CD4-positive, alpha-beta T cell treated with Interleukin-17A for 4 hours (primary cell): ENCODE measurements at regions not wholly inside any gene's neighbourhood (a gene's known extent, or its start where the extent isn't known, plus 50 kb on each side); places are given as distances from the start of the nearest gene placed in this dataset.
"Not testable (repeated sequence)": the region's sequence is repeated elsewhere in the genome, so short reads cannot be mapped to it uniquely, and the experiment has no call there.

Experiments used
- DNase-seq: peaks from one replicate; pipeline ENCODE4 v3.0.0-alpha.2; 2020; ENCODE audit warnings: mixed read lengths

DNA sequence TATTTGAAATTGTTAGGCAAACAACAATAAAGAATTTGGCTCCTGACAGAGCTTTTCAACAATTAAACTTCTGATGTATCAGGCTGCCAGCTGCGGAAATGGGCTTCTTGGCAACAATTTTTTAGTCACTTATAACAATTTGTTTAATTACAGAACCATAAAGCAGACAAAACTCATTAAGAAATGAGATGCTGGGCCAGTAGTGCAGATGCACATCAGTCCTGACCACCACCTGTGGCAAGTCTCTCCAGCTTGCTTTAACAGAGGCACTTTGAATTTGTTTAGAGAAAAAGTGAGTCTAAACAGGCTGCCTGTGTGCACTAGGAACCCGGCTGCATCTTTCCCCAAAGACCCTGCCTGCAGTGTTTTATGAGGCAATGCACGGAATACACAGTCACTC lies 1124.4 kb downstream of the NXPH1 start:
- no peak for DNase-seq

DNA sequence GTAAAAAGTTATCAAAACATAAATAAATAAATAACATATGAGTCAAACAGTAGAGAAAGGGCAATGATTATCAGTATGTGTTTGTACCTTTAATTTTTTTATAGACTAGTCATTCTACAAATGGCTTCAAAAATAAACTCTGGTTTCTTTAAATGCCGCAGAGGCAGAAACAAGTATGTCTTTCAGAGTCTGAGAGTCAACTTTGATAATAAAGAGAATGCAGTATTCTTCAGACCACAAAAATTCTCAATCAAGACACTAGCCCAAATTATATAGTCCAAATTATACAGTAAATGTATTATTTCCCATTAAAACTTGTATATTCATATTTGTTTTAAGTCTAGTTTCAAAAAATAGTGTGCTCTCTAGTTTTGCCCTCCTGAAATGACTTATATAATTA lies 1142.3 kb downstream of the NXPH1 start:
- DNase-seq: no peak

DNA sequence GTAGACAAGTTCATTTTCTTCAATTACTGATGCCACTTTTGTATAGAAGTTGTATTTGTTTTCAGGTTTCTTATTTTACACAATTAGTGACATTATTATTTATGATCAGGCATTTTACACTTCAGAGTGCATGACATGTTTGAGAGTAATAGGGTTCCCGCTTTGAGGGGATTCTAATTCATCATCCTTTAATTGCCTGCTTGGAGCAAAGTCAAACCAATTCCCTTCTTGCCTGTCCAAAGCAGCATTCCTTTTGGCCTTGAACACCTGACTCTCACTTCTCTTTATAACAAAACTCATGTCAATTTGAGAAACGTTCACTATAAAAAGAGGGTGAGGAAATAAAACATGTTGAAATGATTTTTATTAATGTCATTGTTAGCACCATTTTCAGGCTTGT lies 1149.4 kb downstream of the NXPH1 start:
- DNase-seq: no peak

DNA sequence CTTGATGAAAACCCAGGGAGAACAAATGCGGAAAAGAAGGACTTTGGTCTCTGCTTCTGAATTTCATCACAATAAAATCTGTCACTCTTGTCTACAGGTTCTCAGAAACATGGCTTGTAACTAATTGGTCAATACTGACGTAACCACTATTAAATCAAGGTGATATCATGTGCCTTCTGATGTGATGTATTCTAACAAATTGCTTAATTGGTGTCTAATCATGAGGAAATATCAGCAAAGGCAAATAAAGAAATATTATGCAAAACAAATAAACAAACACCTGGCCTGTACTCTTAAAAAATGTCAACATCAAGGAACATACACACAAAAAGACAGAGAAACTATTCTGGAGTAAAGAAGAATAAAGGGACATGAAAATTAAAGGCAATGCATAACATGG lies 1165.0 kb downstream of the NXPH1 start:
- no peak for DNase-seq

DNA sequence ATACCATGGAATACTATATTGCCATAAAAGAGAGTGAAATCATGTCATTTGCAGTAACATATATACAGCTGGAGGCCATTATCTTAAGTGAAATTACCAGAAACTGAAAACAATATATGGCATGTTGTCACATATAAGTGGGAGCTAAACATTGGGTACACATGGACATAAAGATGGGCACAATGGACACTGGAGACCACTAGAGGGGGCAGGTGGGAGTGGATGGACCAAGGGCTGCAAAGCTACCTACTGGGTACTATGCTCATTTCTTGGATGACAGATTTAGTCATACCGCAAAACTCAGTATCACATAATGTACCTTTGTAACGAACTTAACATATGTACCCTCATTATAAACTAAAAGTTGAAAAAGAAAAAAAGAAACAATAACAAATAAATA lies 1167.6 kb downstream of the NXPH1 start:
- no peak for DNase-seq

DNA sequence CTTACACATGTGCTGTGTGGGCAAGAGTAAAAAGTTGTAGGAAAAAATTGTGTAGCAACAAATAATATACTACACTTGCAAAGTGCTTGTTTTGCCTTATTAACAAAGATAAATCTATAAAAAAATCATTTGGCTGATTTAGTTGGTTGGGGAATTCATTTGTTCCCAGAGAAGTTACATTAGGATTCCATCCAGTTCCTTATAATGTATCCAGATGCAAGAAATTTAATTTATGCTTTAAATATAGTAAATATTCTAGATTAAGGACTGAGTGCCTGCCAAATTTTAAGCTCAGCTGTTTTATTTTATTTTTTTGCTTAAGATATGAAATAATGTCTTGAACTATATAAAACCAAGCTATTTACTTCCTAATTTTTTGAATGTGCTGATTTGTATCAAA lies 1169.9 kb downstream of the NXPH1 start:
- no peak for DNase-seq

DNA sequence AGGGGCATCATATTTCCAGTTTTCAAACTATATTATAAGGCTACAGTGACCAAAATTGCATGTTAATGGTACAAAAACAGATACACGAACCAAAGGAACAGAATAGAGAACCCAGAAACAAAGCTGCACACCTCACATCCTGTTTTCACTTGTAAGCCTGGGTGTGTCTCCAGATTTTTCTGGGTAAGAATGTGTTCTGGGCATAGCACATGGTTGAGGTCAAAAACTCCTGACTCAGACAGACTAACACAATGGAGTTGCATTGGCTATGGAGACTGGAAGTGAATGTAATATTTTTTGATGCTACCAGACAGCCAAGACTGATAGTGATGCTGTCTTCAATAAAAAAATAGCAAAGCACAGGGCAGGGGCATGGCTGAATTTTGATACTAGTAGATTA lies 1175.2 kb downstream of the NXPH1 start:
- no peak for DNase-seq

DNA sequence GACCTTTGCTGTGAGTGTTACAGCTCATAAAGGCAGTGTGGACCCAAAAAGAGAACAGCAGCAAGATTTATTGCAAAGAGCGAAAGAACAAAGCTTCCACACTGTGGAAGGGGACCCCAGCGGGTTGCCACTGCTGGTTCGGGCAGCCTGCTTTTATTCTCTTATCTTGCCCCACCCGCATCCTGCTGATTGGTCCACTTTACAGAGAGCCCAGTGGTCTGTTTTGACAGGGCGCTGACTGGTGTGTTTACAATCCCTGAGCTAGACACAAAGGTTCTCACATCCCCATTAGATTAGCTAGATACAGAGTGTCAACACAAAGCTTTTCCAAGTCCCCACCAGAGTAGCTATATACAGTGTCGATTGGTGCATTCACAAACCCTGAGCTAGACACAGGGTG lies 1187.5 kb downstream of the NXPH1 start:
- not testable (repeated sequence) for DNase-seq

DNA sequence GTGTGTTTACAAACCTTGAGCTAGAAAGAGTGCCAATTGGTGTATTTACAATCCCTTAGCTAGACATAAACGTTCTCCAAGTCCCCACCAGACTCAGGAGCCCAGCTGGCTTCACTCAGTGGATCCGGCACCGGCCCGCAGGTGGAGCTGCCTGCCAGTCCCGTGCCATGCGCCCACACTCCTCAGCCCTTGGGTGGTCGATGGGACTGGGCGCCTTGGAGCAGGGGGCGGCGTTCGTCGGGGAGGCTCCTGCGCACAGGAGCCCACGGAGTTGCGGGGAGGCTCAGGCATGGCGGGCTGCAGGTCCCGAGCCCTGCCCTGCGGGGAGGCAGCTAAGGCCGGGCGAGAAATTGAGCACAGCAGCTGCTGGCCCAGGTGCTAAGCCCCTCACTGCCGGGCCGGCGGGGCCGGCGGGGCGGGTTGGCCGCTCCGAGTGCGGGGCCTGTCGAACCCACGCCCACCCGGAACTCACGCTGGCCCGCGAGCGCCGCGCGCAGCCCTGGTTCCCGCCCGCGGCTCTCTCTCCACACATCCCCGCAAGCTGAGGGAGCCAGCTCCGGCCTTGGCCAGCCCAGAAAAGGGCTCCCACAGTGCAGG lies 1188.0 kb downstream of the NXPH1 start:
- DNase-seq: not testable (repeated sequence)

DNA sequence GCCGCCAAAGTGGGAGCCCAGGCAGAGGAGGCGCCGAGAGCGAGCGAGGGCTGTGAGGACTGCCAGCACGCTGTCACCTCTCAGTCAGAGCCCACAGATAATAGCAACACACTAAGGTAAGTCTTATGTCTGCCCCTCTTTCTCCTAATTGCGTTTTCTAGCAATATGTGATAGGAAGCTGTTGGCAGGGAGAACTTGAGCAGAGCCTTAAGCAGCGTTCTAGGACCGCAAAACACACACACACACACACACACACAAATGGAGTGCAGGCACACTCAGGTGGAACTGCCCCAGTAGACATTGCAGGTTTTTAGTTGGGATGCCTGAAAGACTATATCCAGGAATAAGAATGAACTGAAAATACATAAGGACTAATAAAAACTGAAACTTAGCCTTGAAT lies 1188.5 kb downstream of the NXPH1 start:
- DNase-seq: no peak

DNA sequence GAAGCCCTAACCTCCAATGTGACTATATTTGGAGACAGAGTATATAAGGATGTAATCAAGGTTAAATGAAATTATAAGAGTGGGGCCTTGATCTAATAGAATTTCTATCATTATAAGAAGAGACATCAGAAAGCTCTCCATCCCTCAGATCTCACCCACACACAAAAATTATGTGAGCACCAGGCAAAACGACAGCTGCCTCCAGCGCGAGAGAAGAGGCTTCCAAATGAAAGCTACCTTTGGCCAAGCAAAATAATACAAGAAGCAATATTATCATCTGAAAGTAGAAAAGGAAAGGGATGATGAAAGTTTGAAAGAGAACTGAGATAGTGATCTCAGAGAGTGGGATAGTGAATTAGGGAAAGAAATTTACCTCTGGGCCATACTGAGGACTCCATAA lies 1192.5 kb downstream of the NXPH1 start:
- no peak for DNase-seq

DNA sequence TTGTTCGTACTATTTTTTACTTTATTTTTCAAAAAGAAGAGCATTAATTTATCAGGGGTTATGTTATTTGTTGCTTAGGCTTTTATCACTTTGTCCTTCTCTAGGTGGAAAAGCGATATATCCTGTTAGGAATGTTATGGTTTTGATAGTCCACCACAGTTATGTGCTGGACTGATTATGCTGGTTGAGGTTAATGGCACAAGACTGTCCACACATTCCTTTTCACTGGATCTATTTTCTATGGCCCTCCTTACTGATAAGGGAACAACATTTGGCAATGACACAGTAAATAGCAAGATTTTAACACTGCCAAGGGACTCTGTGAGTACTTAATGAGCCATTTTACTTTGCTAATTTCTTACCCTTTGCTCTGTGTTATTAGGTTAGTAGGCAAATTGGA lies 1212.3 kb downstream of the NXPH1 start:
- no peak for DNase-seq

DNA sequence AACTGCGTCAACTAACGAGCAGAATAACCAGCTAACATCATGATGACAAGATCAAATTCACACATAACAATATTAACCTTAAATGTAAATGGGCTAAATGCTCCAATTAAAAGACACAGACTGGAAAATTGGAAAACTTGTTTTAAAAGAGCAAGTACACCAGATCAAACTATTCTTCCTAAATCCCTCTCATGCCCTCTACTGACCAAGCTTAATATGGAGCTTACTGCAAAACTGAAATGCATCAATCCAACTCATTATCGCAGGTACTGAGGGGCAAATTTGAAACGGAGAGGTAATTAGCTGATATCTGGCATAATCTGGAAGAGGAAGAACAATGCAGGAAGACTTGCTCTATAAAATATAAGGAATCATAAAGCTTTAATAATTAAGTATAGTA lies 1223.8 kb downstream of the NXPH1 start:
- DNase-seq: no peak

DNA sequence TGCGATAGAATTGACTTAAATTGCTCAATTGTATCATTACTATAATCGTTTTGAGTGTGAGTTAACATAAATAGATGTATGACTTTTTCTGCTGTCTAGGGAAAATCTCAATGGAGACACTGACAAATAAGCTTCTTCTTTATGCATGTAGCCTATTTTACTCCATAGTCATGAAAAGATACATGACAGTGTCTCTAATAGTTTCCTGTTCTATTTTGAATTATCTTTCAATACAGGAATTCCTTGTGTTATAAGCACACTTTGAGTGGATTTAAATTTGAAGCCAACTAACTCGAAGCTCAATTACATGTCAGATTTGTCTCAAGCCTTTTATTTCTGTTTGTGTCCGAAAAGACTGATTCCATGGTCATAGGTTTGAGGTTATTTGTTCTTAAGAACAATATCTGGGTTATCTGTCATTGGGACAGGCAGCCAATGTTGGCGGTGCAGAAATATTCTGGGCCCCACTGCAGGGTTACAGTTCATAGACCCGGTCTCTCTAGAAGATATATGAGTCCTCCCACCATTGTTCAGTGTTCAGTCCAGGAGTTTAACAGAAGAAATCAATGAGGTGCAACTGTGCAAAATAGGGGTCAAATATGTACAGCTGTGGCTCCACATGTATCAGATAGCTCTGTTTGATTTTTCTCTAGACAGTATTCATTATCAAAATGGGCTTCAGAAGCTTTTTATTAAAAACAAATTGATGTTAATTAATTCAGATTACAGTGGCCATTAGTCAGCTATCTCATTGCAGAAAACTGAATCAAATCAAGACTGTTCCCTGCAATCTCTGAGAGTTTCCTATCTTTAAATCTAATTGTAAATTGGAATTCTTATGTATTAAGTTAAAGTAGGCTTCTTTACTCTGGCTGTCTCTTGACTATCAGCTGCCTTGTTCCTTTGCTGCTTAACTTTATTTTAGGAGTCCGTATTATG lies 1238.8 kb downstream of the NXPH1 start:
- no peak for DNase-seq

DNA sequence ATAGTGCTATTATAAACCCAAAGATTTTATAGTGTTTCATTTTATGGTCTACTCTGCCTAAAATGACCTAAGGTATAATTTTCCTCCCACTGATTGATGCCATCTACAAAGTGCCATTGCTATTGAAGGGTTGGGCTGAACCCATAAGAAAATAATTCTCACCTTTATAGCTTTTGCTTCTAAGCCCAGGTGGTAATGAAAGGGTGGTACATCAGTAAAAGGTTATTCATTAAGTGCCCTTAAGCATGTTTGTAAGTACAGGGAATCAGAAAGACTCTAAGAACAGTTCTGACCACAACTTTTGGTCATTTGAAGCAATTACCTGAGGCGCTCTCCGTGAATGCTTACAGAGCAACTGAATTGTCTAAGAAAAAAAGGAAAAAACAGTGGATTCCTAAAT lies 1247.3 kb downstream of the NXPH1 start:
- no peak for DNase-seq

DNA sequence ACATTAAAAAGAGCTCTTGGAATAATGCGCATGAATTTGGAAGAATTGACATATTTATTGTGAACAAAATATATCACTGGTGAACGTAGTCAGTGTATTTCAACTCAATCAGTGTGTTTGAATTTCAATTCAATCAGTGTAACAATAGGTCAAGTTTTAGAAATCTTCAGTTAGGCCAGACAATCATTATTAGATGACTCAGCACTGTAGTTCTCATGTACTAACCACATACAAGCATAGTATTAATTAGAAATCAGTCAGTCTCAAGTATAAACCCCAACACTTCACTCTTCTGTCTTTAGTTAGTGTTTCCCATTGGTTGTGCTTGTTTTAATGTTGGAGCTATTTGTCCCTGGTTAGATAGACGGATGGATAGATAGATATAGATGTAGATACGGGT lies 1247.9 kb downstream of the NXPH1 start:
- no peak for DNase-seq

DNA sequence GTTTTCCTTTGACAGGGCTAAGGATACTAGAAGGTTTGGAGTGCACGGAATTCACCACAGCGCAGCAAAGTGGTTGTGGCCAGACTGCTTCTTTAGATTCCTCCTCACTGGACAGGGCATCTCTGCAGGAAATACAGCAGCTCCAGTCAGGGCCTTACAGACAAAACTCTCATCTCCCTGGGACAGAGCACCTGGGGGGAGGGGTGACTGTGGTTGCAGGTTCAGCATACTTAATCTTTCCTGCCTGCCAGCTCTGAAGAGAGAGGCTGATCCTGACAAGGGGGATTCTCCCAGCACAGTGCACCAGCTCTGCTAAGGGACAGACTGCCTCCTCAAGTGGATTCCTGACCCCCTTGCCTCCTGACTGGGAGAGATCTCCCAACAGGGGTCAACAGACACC lies 1257.9 kb downstream of the NXPH1 start:
- no peak for DNase-seq

DNA sequence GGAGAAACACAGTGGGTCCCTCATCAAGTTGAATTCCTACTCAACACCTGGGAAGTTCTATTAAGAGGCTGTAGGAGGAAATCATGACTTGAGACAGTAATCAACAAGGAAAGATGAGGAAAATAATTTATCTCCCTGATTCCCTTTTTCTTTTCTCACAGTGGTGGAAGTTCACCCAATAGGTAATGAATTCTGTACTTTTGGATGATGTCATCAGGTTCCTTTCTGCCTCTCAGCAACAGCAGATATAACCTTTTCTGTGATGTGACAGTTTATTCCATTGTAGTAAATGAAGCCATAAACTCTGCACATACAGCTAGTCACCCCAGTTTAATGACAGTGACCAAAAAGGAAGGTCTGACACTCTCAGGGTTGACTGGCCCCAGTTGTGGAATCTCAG lies 1265.0 kb downstream of the NXPH1 start:
- DNase-seq: no peak

DNA sequence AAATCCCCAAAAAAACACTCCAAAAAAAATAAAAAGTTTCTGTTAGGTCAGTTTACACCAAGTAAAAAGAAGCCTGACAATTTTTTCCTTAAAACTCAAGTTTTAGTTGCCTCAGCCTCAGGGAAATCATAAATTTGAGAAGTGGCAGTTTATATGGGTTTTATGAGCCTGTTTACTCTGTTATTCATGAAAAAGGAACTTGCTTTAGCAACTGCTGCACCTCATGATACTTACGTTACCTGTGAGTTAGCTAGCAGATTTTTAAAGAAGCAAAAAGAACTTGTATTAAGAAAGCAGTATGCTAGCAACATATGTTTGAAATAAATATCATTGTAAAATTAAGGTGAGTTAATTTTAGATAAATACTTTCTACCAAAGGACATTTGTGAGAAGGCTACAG lies 1264.5 kb upstream of the PHF14 start:
- DNase-seq: no peak

DNA sequence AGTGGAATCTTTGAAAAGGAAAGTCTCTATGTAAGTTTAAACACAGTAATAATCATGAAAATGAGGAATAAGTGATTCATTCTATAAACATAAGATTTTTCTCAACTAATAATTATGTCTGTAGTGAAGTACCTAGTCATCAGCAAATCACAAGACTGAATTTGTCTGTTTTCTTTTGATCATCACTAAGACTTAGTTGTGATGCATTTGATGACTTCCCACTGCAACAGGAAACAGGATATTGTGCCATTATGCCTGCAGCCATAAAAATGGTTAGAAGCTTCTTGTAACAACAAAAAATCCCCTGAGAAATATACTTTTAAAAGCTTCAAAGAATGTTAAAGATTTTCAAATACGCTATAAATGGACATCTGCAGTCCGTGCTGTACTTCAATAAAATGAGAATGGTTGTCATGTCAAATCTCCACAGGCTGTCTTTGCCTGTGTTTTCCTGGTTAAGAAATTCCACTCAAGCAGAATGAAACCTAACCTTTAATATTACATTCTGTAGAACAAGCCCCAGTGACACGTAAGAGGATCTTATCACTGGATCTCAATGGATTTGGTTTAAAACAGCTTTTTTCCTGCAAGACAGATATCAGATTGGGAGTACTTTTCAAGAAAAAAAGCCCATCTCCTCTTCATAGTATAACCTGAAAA lies 1262.3 kb upstream of the PHF14 start:
- DNase-seq: no peak

DNA sequence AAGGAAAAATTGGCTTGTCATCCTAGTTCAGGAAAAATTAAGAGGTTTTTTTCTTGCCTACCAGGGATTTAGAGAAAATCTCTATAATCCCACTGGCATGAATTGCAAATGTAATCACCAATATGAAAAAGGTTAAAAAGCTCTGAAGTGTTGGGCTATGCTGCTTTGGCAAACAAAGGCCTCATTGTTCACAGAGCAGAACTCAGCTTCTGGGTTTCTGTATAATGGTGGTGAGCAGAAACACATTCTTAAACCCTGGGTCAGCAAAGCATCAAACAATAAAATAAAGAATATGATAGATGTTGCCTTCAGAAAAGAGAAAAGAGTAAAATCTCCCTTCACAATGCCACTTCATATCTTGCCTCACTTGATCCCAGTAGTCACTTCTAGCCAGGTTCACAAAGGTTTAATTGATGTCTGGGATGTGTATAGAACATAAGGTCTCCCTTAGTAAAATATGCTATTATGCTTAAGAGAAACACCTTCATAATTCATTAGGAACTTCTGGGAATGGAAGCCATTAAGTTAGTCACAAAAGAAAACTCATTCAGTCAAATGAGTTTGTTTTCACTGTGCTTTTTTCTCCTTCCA lies 1255.5 kb upstream of the PHF14 start:
- DNase-seq: no peak

DNA sequence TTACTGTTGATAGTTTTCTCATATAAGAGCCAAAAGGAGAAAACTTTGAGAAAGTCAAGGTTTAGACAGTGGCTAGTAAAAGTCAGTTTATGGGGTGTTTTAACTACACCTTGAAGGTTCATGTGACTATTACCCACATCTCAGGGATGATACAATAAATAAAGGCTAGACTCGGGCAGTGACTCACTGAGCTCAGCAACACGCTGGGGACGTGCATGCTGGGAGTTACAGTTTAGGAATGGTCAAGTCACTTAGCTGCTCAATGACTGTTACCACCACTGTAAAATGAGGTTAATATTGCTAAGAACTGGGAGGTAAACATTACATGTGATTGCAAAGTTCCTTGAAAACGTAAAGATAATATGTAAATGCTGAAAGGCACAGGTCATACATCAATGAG lies 1254.4 kb upstream of the PHF14 start:
- DNase-seq: no peak

DNA sequence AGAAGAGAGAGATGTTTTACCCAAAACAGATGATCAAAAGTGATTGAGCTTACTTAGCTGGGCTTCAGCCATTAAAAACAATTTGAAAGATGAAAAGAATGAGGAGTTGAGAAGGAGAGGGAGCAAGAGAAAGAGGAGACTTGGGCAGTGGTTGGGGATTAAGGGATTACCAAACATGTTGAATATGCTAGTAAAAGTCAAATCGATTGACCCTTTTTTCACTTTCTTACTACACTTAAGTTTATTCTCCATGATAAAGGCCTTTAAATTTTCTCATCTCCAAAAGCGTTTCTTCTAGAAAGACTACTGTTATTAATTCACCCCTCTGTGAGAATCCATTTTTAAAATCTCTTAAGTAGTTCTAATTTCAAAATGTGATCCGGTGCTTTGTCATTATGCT lies 1254.0 kb upstream of the PHF14 start:
- no peak for DNase-seq
